GM18498 (cell line): ENCODE measurements at regions not wholly inside any gene's neighbourhood (a gene's known extent, or its start where the extent isn't known, plus 50 kb on each side); places are given as distances from the start of the nearest gene placed in this dataset.
"Not testable (repeated sequence)": the region's sequence is repeated elsewhere in the genome, so short reads cannot be mapped to it uniquely, and the experiment has no call there.

ENCODE experiments used
- ATAC-seq: cut with Tn5 transposase; IDR thresholded peaks from one replicate; pipeline ENCODE4 v1.9.1; 2021; ENCODE audit warnings: mild to moderate bottlenecking, moderate library complexity; ENCODE audit not compliant: unreplicated experiment

GRCh38 chr6:44037847-44038542 is 89.3 kb downstream of the MRPL14 start:
- ATAC-seq = no peak

GRCh38 chr6:44037276-44037675 is 90.0 kb downstream of the MRPL14 start:
- ATAC-seq = not testable (repeated sequence)

GRCh38 chr6:44036699-44037101 is 90.6 kb downstream of the MRPL14 start:
- no peak for ATAC-seq

- no peak for ATAC-seq
Measured at GRCh38 chr6:44036196-44036595, 91.1 kb downstream of the MRPL14 start.

GRCh38 chr6:44035621-44036020 is 91.6 kb downstream of the MRPL14 start:
- ATAC-seq = no peak

- no peak for ATAC-seq
Measured at GRCh38 chr6:44034931-44035345, 92.3 kb downstream of the MRPL14 start.

GRCh38 chr6:44034391-44034861 is 92.8 kb downstream of the MRPL14 start:
- ATAC-seq = no peak

- ATAC-seq = no peak
Measured at GRCh38 chr6:44030812-44031454, 96.3 kb downstream of the MRPL14 start.

GRCh38 chr6:44029444-44030185 is 97.6 kb downstream of the MRPL14 start:
- no peak for ATAC-seq

GRCh38 chr6:44028789-44029310 is 98.4 kb downstream of the MRPL14 start:
- no peak for ATAC-seq

- no peak for ATAC-seq
Measured at GRCh38 chr6:44025226-44025625, 102.0 kb downstream of the MRPL14 start.

- no peak for ATAC-seq
Measured at GRCh38 chr6:44024574-44025219, 102.6 kb downstream of the MRPL14 start.

- no peak for ATAC-seq
Measured at GRCh38 chr6:44023586-44024454, 103.4 kb downstream of the MRPL14 start.

- ATAC-seq = no peak
Measured at GRCh38 chr6:44022671-44023352, 104.4 kb downstream of the MRPL14 start.

- ATAC-seq = no peak
Measured at GRCh38 chr6:44022296-44022661, 105.0 kb downstream of the MRPL14 start.

GRCh38 chr6:44021589-44022295 is 105.5 kb downstream of the MRPL14 start:
- no peak for ATAC-seq

- ATAC-seq = no peak
Measured at GRCh38 chr6:44020664-44021425, 106.4 kb downstream of the MRPL14 start.

GRCh38 chr6:44020148-44020547 is 107.1 kb downstream of the MRPL14 start:
- ATAC-seq = no peak
